ENCODE measurements at regions not wholly inside any gene's neighbourhood (a gene's known extent, or its start where the extent isn't known, plus 50 kb on each side); places are given as distances from the start of the nearest gene placed in this dataset.

DNA sequence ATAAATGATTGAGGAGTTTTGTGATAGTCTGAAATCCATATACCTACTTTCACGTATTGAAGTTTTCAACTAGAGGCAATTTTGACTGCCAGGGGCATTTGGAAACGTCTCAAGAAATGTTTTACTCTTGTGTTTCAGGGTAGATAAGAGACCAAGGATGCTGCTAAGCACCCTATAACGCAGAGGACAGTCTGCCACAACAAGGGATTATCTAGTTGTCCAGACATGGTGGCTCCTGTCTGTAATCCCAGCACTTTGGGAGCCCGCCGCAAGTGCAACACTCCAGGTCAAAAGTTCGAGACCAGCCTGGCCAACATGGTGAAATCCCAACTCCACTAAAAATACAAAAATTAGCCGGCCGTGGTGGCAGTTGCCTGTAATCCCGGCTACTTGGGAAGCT is 133.7 kb upstream of the CCNG1 start:
- H3K4me1 ChIP-seq (ENCODE audit: control insufficient read depth in 1 of 2, insufficient read depth in 2 of 2, low read length in 2 of 2), result no peaks in the 10 kb centered on the region
- DNase-seq, result no peak
- H4K12ac ChIP-seq (ENCODE audit: low read depth, low read length), result no peak overlapping the region
- H3K27me3 ChIP-seq (ENCODE audit: insufficient read depth, low read length), result no peaks in the 10 kb centered on the region
- H3K36me3 ChIP-seq (ENCODE audit: control insufficient read depth in 1 of 2, insufficient read depth in 2 of 2, low read length in 2 of 2), result no peaks in the 10 kb centered on the region
- no peak overlapping the region for H3K14ac ChIP-seq (ENCODE audit: low read length)
- H3K4me3 ChIP-seq (ENCODE audit: low read depth, low read length), result no peak overlapping the region
- no peak overlapping the region for H4K8ac ChIP-seq (ENCODE audit: low read depth, low read length)
- no CpG with 5 or more reads among the region's 9 CpGs for WGBS (ENCODE audit: extremely low coverage, insufficient coverage, insufficient read length)
- no peak overlapping the region for H2AK5ac ChIP-seq (ENCODE audit: low read length)
- H3K4ac ChIP-seq (ENCODE audit: low read depth, low read length), result no peak overlapping the region
- no peaks in the 10 kb centered on the region for H3K79me2 ChIP-seq (ENCODE audit: control insufficient read depth, insufficient read depth, low read length, poor library complexity)
- no peak overlapping the region for H3K18ac ChIP-seq (ENCODE audit: low read length)
- no peak overlapping the region for H2AFZ ChIP-seq (ENCODE audit: insufficient read depth, low read length, poor library complexity)
- no peak overlapping the region for H3K4me2 ChIP-seq (ENCODE audit: low read length)
- H2BK5ac ChIP-seq (ENCODE audit: low read depth, low read length, poor library complexity), result no peak overlapping the region
- no peak overlapping the region for H3K23ac ChIP-seq (ENCODE audit: low read length)
- no peak overlapping the region for H2BK120ac ChIP-seq (ENCODE audit: insufficient read depth, low read length, poor library complexity)
- H3K9me3 ChIP-seq (ENCODE audit: insufficient read depth, low read depth, low read length), result no peaks in the 10 kb centered on the region
- no peak overlapping the region for H2BK12ac ChIP-seq (ENCODE audit: low read length)
- H3K9ac ChIP-seq (ENCODE audit: low read length), result no peak overlapping the region
- no peak overlapping the region for H3K27ac ChIP-seq (ENCODE audit: low read depth, low read length)
- no peaks in the 10 kb centered on the region for H3K79me1 ChIP-seq (ENCODE audit: low read length)
- H4K91ac ChIP-seq (ENCODE audit: low read depth, low read length), result no peak overlapping the region

DNA sequence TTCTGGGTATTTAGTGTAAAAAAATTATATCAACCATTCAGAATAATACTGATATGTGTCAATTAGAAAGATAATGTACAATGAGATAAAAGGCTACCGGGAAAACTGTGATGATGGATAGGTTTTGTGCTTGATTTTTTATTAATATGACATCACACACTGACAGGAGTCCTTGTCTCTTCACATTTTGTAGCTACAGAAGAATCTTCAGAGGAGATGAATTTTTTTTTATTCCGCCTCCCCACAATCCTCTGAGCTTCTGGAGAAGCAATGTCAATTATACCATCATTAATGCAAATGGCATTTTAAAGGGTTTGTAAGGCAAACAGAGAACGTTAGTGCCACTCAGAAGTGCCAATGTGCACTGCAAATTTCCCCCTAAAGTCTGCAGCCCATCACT is 131.7 kb upstream of the CCNG1 start:
- Histone ChIP-seq H3K4me1 (ENCODE audit: control insufficient read depth in 1 of 2, insufficient read depth in 2 of 2, low read length in 2 of 2) (no peaks in the 10 kb centered on the region), H2BK12ac (ENCODE audit: low read length) (no peak overlapping the region), H3K36me3 (ENCODE audit: control insufficient read depth in 1 of 2, insufficient read depth in 2 of 2, low read length in 2 of 2) (no peaks in the 10 kb centered on the region), H3K27ac (ENCODE audit: low read depth, low read length) (no peak overlapping the region), H3K4ac (ENCODE audit: low read depth, low read length) (no peak overlapping the region), H2AFZ (ENCODE audit: insufficient read depth, low read length, poor library complexity) (no peak overlapping the region), H3K79me1 (ENCODE audit: low read length) (no peaks in the 10 kb centered on the region), H3K9ac (ENCODE audit: low read length) (no peak overlapping the region), H3K79me2 (ENCODE audit: control insufficient read depth, insufficient read depth, low read length, poor library complexity) (no peaks in the 10 kb centered on the region), H2BK5ac (ENCODE audit: low read depth, low read length, poor library complexity) (no peak overlapping the region), H3K18ac (ENCODE audit: low read length) (no peak overlapping the region), H4K8ac (ENCODE audit: low read depth, low read length) (no peak overlapping the region), H3K9me3 (ENCODE audit: insufficient read depth, low read depth, low read length) (no peaks in the 10 kb centered on the region), H3K4me2 (ENCODE audit: low read length) (no peak overlapping the region), H3K14ac (ENCODE audit: low read length) (no peak overlapping the region), H4K12ac (ENCODE audit: low read depth, low read length) (no peak overlapping the region), H3K27me3 (ENCODE audit: insufficient read depth, low read length) (no peaks in the 10 kb centered on the region), H3K4me3 (ENCODE audit: low read depth, low read length) (no peak overlapping the region), H2BK120ac (ENCODE audit: insufficient read depth, low read length, poor library complexity) (no peak overlapping the region), H4K91ac (ENCODE audit: low read depth, low read length) (no peak overlapping the region), H3K23ac (ENCODE audit: low read length) (no peak overlapping the region), H2AK5ac (ENCODE audit: low read length) (no peak overlapping the region)
- no CpG with 5 or more reads among the region's 3 CpGs for WGBS (ENCODE audit: extremely low coverage, insufficient coverage, insufficient read length)
- DNase-seq, result no peak

DNA sequence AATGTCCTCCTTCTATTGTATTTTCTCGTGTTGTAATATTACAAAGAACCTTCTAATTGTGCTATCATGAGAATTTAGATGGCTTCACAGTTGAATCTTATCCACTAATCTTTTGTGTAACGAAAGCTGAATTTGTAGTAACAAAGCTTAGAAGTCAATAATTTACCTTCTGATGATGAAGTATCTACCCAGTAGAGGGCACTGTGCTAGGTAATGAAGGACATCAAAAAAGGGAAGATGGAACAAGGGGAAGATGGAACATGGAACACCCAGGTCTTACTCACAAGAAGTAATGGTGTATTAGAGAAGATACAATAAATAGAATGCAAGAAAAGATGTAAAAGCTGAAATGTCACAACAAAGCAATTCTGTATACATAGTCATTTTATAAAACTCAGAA is 131.0 kb upstream of the CCNG1 start:
- Histone ChIP-seq H3K27me3 (ENCODE audit: insufficient read depth, low read length) (no peaks in the 10 kb centered on the region), H4K91ac (ENCODE audit: low read depth, low read length) (no peak overlapping the region), H3K79me1 (ENCODE audit: low read length) (no peaks in the 10 kb centered on the region), H3K4ac (ENCODE audit: low read depth, low read length) (no peak overlapping the region), H3K14ac (ENCODE audit: low read length) (no peak overlapping the region), H2BK120ac (ENCODE audit: insufficient read depth, low read length, poor library complexity) (no peak overlapping the region), H4K8ac (ENCODE audit: low read depth, low read length) (no peak overlapping the region), H3K23ac (ENCODE audit: low read length) (no peak overlapping the region), H3K4me3 (ENCODE audit: low read depth, low read length) (no peak overlapping the region), H3K18ac (ENCODE audit: low read length) (no peak overlapping the region), H3K9ac (ENCODE audit: low read length) (no peak overlapping the region), H3K4me1 (ENCODE audit: control insufficient read depth in 1 of 2, insufficient read depth in 2 of 2, low read length in 2 of 2) (no peaks in the 10 kb centered on the region), H2BK12ac (ENCODE audit: low read length) (no peak overlapping the region), H3K36me3 (ENCODE audit: control insufficient read depth in 1 of 2, insufficient read depth in 2 of 2, low read length in 2 of 2) (no peaks in the 10 kb centered on the region), H4K12ac (ENCODE audit: low read depth, low read length) (no peak overlapping the region), H2AK5ac (ENCODE audit: low read length) (no peak overlapping the region), H2AFZ (ENCODE audit: insufficient read depth, low read length, poor library complexity) (no peak overlapping the region), H3K4me2 (ENCODE audit: low read length) (no peak overlapping the region), H2BK5ac (ENCODE audit: low read depth, low read length, poor library complexity) (no peak overlapping the region), H3K79me2 (ENCODE audit: control insufficient read depth, insufficient read depth, low read length, poor library complexity) (no peaks in the 10 kb centered on the region), H3K27ac (ENCODE audit: low read depth, low read length) (no peak overlapping the region), H3K9me3 (ENCODE audit: insufficient read depth, low read depth, low read length) (no peaks in the 10 kb centered on the region)
- no peak for DNase-seq
- no CpG with 5 or more reads among the region's 2 CpGs for WGBS (ENCODE audit: extremely low coverage, insufficient coverage, insufficient read length)

GRCh38 chr5:163309914-163310313 is 127.5 kb upstream of the CCNG1 start:
- Histone ChIP-seq H3K36me3 (ENCODE audit: control insufficient read depth in 1 of 2, insufficient read depth in 2 of 2, low read length in 2 of 2) (no peaks in the 10 kb centered on the region), H3K27ac (ENCODE audit: low read depth, low read length) (no peak overlapping the region), H3K9me3 (ENCODE audit: insufficient read depth, low read depth, low read length) (no peaks in the 10 kb centered on the region), H3K4me1 (ENCODE audit: control insufficient read depth in 1 of 2, insufficient read depth in 2 of 2, low read length in 2 of 2) (no peaks in the 10 kb centered on the region), H4K12ac (ENCODE audit: low read depth, low read length) (no peak overlapping the region), H3K23ac (ENCODE audit: low read length) (no peak overlapping the region), H2BK5ac (ENCODE audit: low read depth, low read length, poor library complexity) (no peak overlapping the region), H3K79me1 (ENCODE audit: low read length) (no peaks in the 10 kb centered on the region), H3K18ac (ENCODE audit: low read length) (no peak overlapping the region), H3K27me3 (ENCODE audit: insufficient read depth, low read length) (no peaks in the 10 kb centered on the region), H3K4me2 (ENCODE audit: low read length) (no peak overlapping the region), H2BK12ac (ENCODE audit: low read length) (no peak overlapping the region), H2AK5ac (ENCODE audit: low read length) (no peak overlapping the region), H3K14ac (ENCODE audit: low read length) (no peak overlapping the region), H3K4ac (ENCODE audit: low read depth, low read length) (no peak overlapping the region), H4K8ac (ENCODE audit: low read depth, low read length) (no peak overlapping the region), H3K9ac (ENCODE audit: low read length) (no peak overlapping the region), H3K79me2 (ENCODE audit: control insufficient read depth, insufficient read depth, low read length, poor library complexity) (no peaks in the 10 kb centered on the region), H2AFZ (ENCODE audit: insufficient read depth, low read length, poor library complexity) (no peak overlapping the region), H3K4me3 (ENCODE audit: low read depth, low read length) (no peak overlapping the region), H2BK120ac (ENCODE audit: insufficient read depth, low read length, poor library complexity) (no peak overlapping the region), H4K91ac (ENCODE audit: low read depth, low read length) (no peak overlapping the region)
- no peak for DNase-seq
- WGBS (ENCODE audit: extremely low coverage, insufficient coverage, insufficient read length), result no CpG with 5 or more reads among the region's 2 CpGs
